ENCODE measurements at regions not wholly inside any gene's neighbourhood (a gene's known extent, or its start where the extent isn't known, plus 50 kb on each side); places are given as distances from the start of the nearest gene placed in this dataset.

- Histone ChIP-seq H3K27me3 (ENCODE audit: control insufficient read depth, insufficient read depth, low read length) (no peaks in the 10 kb centered on the region), H3K9me3 (ENCODE audit: control insufficient read depth, insufficient read depth, low read length) (peaks cover 41% of the 10 kb centered on the region), H3K4me3 (ENCODE audit: low read depth, low read length) (no peak overlapping the region), H3K27ac (ENCODE audit: low read depth, low read length) (no peak overlapping the region)
- POLR2A ChIA-PET, result no interaction called here
- no peak for DNase-seq (ENCODE audit: low read depth, low spot score)
- TF ChIP-seq, protein P1, sequence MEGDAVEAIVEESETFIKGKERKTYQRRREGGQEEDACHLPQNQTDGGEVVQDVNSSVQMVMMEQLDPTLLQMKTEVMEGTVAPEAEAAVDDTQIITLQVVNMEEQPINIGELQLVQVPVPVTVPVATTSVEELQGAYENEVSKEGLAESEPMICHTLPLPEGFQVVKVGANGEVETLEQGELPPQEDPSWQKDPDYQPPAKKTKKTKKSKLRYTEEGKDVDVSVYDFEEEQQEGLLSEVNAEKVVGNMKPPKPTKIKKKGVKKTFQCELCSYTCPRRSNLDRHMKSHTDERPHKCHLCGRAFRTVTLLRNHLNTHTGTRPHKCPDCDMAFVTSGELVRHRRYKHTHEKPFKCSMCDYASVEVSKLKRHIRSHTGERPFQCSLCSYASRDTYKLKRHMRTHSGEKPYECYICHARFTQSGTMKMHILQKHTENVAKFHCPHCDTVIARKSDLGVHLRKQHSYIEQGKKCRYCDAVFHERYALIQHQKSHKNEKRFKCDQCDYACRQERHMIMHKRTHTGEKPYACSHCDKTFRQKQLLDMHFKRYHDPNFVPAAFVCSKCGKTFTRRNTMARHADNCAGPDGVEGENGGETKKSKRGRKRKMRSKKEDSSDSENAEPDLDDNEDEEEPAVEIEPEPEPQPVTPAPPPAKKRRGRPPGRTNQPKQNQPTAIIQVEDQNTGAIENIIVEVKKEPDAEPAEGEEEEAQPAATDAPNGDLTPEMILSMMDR (IDR thresholded peaks at IDR 0.05; ENCODE audit: low read depth, low read length), result no peak
- CTCF ChIA-PET, result no interaction called here
These were observed 352.2 kb downstream of the AACS start for GRCh38 chr12:125417446-125417845.

DNA sequence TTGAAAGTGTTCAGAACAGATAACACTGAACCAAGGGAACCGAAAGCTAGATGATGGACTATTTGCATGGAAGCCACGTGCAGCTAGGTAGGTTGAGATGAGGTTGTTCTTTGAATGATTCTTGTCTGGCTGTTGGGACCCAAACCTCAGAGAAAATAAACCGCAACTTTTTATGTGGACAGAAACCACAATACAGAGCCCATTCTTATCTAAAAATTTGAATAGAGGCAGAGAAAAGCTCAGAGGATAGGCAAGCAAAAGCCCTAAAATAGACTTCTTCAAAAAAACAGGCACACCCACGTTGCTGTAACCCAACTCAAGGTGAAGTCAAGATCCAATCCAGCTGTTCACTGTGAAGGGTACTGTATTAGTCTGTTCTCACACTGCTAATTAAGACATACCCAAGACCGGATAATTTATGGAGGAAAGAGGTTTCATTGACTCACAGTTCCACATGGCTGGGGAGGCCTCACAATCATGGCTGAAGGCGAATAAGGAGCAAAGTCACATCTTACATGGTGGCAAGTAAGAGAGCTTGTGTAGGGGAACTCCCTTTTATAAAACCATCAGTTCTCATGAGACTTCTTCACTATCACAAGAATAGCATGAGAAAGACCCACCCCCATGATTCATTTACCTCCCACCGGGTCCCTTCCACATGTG lies 353.8 kb downstream of the AACS start:
- H3K27ac ChIP-seq (ENCODE audit: low read depth, low read length), result no peak overlapping the region
- H3K9me3 ChIP-seq (ENCODE audit: control insufficient read depth, insufficient read depth, low read length), result peaks cover 44% of the 10 kb centered on the region
- POLR2A ChIA-PET, result no interaction called here
- no peak for DNase-seq (ENCODE audit: low read depth, low spot score)
- TF ChIP-seq, protein P1 (IDR thresholded peaks at IDR 0.05; ENCODE audit: low read depth, low read length), result no peak
- CTCF ChIA-PET, result no interaction called here
- no peak overlapping the region for H3K4me3 ChIP-seq (ENCODE audit: low read depth, low read length)
- no peaks in the 10 kb centered on the region for H3K27me3 ChIP-seq (ENCODE audit: control insufficient read depth, insufficient read depth, low read length)

DNA sequence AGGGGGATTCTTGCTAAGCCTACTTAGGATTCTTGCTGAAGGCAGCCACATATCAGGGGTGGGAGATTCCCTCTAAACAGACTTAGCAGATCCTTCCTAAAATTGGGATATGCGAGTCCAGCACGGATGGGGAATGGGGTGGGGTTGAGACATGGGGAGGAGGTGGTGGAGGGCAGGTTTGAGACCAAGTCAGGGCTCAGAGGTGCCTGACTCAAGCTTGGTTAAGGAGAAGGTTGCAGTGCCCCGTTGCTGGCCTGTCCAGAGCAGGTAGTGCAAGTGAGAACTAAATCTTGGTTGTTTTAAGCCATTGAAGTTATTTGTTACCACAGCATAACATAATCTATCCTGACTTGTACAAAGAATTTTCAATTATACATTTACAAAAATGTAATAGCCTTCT lies 359.7 kb downstream of the AACS start:
- CTCF ChIA-PET, result no interaction called here

DNA sequence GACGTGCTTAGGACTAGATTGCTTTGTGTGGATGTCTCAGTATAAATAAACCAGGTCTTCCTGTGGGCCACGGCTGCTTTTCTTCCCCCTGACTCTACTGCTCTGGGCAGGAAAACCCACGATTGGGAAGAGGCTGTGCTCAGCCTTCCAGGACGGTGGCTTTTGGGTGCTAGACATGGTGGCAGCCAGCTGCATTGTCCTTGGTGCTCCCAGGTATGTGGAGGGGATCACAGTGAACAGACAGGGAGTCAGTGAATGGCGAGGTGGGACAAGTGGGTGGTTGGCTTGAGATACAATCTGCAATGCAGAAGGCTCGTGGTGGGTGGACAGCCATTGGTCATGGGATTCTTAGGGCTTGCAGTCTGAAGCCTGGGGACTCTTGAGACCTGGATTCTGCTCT lies 366.3 kb downstream of the AACS start:
- Histone ChIP-seq H3K9me3 (ENCODE audit: control insufficient read depth, insufficient read depth, low read length) (peaks cover 49% of the 10 kb centered on the region), H3K27ac (ENCODE audit: low read depth, low read length) (no peak overlapping the region), H3K4me3 (ENCODE audit: low read depth, low read length) (no peak overlapping the region), H3K27me3 (ENCODE audit: control insufficient read depth, insufficient read depth, low read length) (no peaks in the 10 kb centered on the region)
- DNase-seq (ENCODE audit: low read depth, low spot score), result no peak
- ChIA-PET POLR2A (no interaction called here), CTCF (no interaction called here)
- TF ChIP-seq, protein P1 (IDR thresholded peaks at IDR 0.05; ENCODE audit: low read depth, low read length), result no peak

More for the DNA sequence above, 359.7 kb downstream of the AACS start:
- Histone ChIP-seq H3K27ac (ENCODE audit: low read depth, low read length) (no peak overlapping the region), H3K9me3 (ENCODE audit: control insufficient read depth, insufficient read depth, low read length) (peaks cover 24% of the 10 kb centered on the region), H3K4me3 (ENCODE audit: low read depth, low read length) (no peak overlapping the region), H3K27me3 (ENCODE audit: control insufficient read depth, insufficient read depth, low read length) (no peaks in the 10 kb centered on the region)
- POLR2A ChIA-PET, result no interaction called here
- no peak for DNase-seq (ENCODE audit: low read depth, low spot score)
- TF ChIP-seq, protein P1 (IDR thresholded peaks at IDR 0.05; ENCODE audit: low read depth, low read length), result no peak

DNA sequence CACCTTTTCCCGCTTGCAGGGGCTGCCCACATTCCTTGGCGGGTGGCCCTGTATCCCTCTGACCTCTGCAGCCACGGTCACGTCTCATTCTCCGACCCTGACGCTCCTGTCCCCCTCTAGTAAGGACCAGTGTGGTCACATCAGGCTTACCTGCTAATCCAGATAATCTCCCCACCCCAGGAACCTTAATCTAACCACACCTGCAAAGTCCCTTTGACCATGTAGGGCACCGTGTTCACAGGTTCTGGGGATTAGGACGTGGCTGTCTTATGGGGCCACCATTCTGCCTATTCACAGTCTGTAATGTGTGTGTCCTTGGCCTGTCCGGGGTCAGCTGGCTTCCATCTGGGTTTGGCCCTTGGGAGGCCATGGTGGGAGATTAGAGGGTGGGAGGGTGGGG lies 368.9 kb downstream of the AACS start:
- Histone ChIP-seq H3K27ac (ENCODE audit: low read depth, low read length) (no peak overlapping the region), H3K27me3 (ENCODE audit: control insufficient read depth, insufficient read depth, low read length) (no peaks in the 10 kb centered on the region), H3K4me3 (ENCODE audit: low read depth, low read length) (no peak overlapping the region), H3K9me3 (ENCODE audit: control insufficient read depth, insufficient read depth, low read length) (peaks cover 55% of the 10 kb centered on the region)
- TF ChIP-seq, protein P1 (IDR thresholded peaks at IDR 0.05; ENCODE audit: low read depth, low read length), result no peak
- POLR2A ChIA-PET, result no interaction called here
- CTCF ChIA-PET, result no interaction called here
- DNase-seq (ENCODE audit: low read depth, low spot score), result no peak
